GM13977 (cell line): ENCODE measurements at regions not wholly inside any gene's neighbourhood (a gene's known extent, or its start where the extent isn't known, plus 50 kb on each side); places are given as distances from the start of the nearest gene placed in this dataset.

Experiments
- DNase-seq: peaks from one replicate; pipeline ENCODE4 v3.0.0; 2012; ENCODE audit warnings: low spot score
- in situ Hi-C: fragments of 300-500 bp; cut with MboI; formaldehyde crosslinking; loops from one replicate; pipeline ENCODE4 v1.12.0; 2022; ENCODE audit warnings: low sequenced_read_pairs, low pct_unique_long_range_greater_than_20kb, mixed read lengths, inconsistent platforms; ENCODE audit not compliant: unreplicated experiment
- TF ChIP-seq, protein P1 (sequence below): IDR thresholded peaks from 2 replicates; pipeline ENCODE4 v1.5.1; 2012; ENCODE audit warnings: mild to moderate bottlenecking, control low read depth; ENCODE audit not compliant: insufficient read depth; ENCODE audit errors: extremely low read depth, missing control alignments

GRCh38 chr17:26818736-26819135 is 475.2 kb upstream of the WSB1 start:
- in situ Hi-C loops, result no loop called here
- TF ChIP-seq, protein P1, sequence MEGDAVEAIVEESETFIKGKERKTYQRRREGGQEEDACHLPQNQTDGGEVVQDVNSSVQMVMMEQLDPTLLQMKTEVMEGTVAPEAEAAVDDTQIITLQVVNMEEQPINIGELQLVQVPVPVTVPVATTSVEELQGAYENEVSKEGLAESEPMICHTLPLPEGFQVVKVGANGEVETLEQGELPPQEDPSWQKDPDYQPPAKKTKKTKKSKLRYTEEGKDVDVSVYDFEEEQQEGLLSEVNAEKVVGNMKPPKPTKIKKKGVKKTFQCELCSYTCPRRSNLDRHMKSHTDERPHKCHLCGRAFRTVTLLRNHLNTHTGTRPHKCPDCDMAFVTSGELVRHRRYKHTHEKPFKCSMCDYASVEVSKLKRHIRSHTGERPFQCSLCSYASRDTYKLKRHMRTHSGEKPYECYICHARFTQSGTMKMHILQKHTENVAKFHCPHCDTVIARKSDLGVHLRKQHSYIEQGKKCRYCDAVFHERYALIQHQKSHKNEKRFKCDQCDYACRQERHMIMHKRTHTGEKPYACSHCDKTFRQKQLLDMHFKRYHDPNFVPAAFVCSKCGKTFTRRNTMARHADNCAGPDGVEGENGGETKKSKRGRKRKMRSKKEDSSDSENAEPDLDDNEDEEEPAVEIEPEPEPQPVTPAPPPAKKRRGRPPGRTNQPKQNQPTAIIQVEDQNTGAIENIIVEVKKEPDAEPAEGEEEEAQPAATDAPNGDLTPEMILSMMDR, result no peak
- DNase-seq, result no peak
